SJCRH30 (cell line): ENCODE measurements at regions not wholly inside any gene's neighbourhood (a gene's known extent, or its start where the extent isn't known, plus 50 kb on each side); places are given as distances from the start of the nearest gene placed in this dataset.

Source experiments
- DNase-seq, 2 experiments: peaks; one replicate each; pipeline ENCODE4 v3.0.0-alpha.2; 2015 to 2020
- H3K27ac ChIP-seq: fragments of 250-450 bp; sonication (Bioruptor Pico); 2 replicates; pipeline ENCODE4 v1.5.1; 2020; ENCODE audit warnings: mild to moderate bottlenecking, moderate library complexity
- H3K27me3 ChIP-seq: fragments of 250-450 bp; sonication (Bioruptor Pico); 2 replicates; pipeline ENCODE4 v1.5.1; 2020; ENCODE audit warnings: mild to moderate bottlenecking, moderate library complexity
- H3K36me3 ChIP-seq: fragments of 250-450 bp; sonication (Bioruptor Pico); 2 replicates; pipeline ENCODE4 v1.5.1; 2020; ENCODE audit warnings: mild to moderate bottlenecking, moderate library complexity
- H3K4me1 ChIP-seq: fragments of 250-450 bp; sonication (Bioruptor Pico); 2 replicates; pipeline ENCODE4 v1.5.1; 2020; ENCODE audit warnings: mild to moderate bottlenecking, moderate library complexity
- H3K4me3 ChIP-seq: fragments of 250-450 bp; sonication (Bioruptor Pico); 2 replicates; pipeline ENCODE4 v1.5.1; 2020; ENCODE audit warnings: mild to moderate bottlenecking, moderate library complexity
- H3K9me3 ChIP-seq: fragments of 250-450 bp; sonication (Bioruptor Pico); replicated peaks from 2 replicates; pipeline ENCODE4 v1.5.1; 2020; ENCODE audit warnings: mild to moderate bottlenecking, moderate library complexity

GRCh38 chr5:67272453-67273130, 76.0 kb upstream of the CD180 start:
- Histone ChIP-seq H3K27ac (no peak overlapping the region), H3K36me3 (no peaks in the 10 kb centered on the region), H3K27me3 (no peaks in the 10 kb centered on the region), H3K4me1 (peaks cover 4% of the 10 kb centered on the region), H3K4me3 (no peak overlapping the region), H3K9me3 (no peaks in the 10 kb centered on the region)
- DNase-seq, result no peak

GRCh38 chr5:67268231-67269021, 71.8 kb upstream of the CD180 start:
- DNase-seq, result peak in 1 of 2 experiments; percentile 31
- H3K36me3 ChIP-seq, result no peaks in the 10 kb centered on the region
- H3K9me3 ChIP-seq, result no peaks in the 10 kb centered on the region
- no peak overlapping the region for H3K4me3 ChIP-seq
- H3K4me1 ChIP-seq, result peaks cover 4% of the 10 kb centered on the region
- no peak overlapping the region for H3K27ac ChIP-seq
- H3K27me3 ChIP-seq, result no peaks in the 10 kb centered on the region; the same call in 1 of the 2 replicates

GRCh38 chr5:67267512-67268216, 71.1 kb upstream of the CD180 start:
- no peak overlapping the region for H3K4me3 ChIP-seq
- no peaks in the 10 kb centered on the region for H3K9me3 ChIP-seq
- H3K27ac ChIP-seq, result no peak overlapping the region
- no peaks in the 10 kb centered on the region; the same call in 1 of the 2 replicates for H3K27me3 ChIP-seq
- DNase-seq, result peak; percentile 12 to 47
- H3K36me3 ChIP-seq, result no peaks in the 10 kb centered on the region
- peaks cover 4% of the 10 kb centered on the region for H3K4me1 ChIP-seq

GRCh38 chr5:67266654-67267350, 70.2 kb upstream of the CD180 start:
- no peaks in the 10 kb centered on the region for H3K36me3 ChIP-seq
- H3K27ac ChIP-seq, result no peak overlapping the region
- peaks cover 4% of the 10 kb centered on the region for H3K4me1 ChIP-seq
- no peak for DNase-seq
- no peaks in the 10 kb centered on the region; the same call in 1 of the 2 replicates for H3K27me3 ChIP-seq
- no peaks in the 10 kb centered on the region for H3K9me3 ChIP-seq
- H3K4me3 ChIP-seq, result no peak overlapping the region

- H3K27me3 ChIP-seq, result no peaks in the 10 kb centered on the region; the same call in 1 of the 2 replicates
- no peak overlapping the region for H3K4me3 ChIP-seq
- no peaks in the 10 kb centered on the region for H3K9me3 ChIP-seq
- no peaks in the 10 kb centered on the region for H3K36me3 ChIP-seq
- H3K4me1 ChIP-seq, result peaks cover 4% of the 10 kb centered on the region
- no peak overlapping the region for H3K27ac ChIP-seq
- DNase-seq, result no peak
Measured at GRCh38 chr5:67265951-67266350, 69.4 kb upstream of the CD180 start.

GRCh38 chr5:67263656-67264408, 67.2 kb upstream of the CD180 start:
- Histone ChIP-seq H3K4me3 (no peak overlapping the region), H3K4me1 (peaks cover 4% of the 10 kb centered on the region), H3K27me3 (no peaks in the 10 kb centered on the region; the same call in 1 of the 2 replicates), H3K27ac (no peak overlapping the region), H3K9me3 (no peaks in the 10 kb centered on the region), H3K36me3 (no peaks in the 10 kb centered on the region)
- DNase-seq, result no peak

- no peak for DNase-seq
- Histone ChIP-seq H3K4me1 (peaks cover 4% of the 10 kb centered on the region), H3K4me3 (no peak overlapping the region), H3K36me3 (no peaks in the 10 kb centered on the region), H3K27me3 (no peaks in the 10 kb centered on the region; the same call in 1 of the 2 replicates), H3K27ac (no peak overlapping the region), H3K9me3 (no peaks in the 10 kb centered on the region)
Measured at GRCh38 chr5:67262956-67263355, 66.4 kb upstream of the CD180 start.

GRCh38 chr5:67262206-67262605, 65.6 kb upstream of the CD180 start:
- Histone ChIP-seq H3K4me1 (no peaks in the 10 kb centered on the region), H3K36me3 (no peaks in the 10 kb centered on the region), H3K4me3 (no peak overlapping the region), H3K27ac (no peak overlapping the region), H3K27me3 (no peaks in the 10 kb centered on the region; the same call in 1 of the 2 replicates), H3K9me3 (no peaks in the 10 kb centered on the region)
- DNase-seq, result no peak

- no peak for DNase-seq
- Histone ChIP-seq H3K36me3 (no peaks in the 10 kb centered on the region), H3K9me3 (no peaks in the 10 kb centered on the region), H3K4me3 (no peak overlapping the region), H3K4me1 (no peaks in the 10 kb centered on the region), H3K27me3 (no peaks in the 10 kb centered on the region), H3K27ac (no peak overlapping the region)
Measured at GRCh38 chr5:67259548-67260215, 63.1 kb upstream of the CD180 start.

GRCh38 chr5:67257500-67257899, 60.9 kb upstream of the CD180 start:
- no peaks in the 10 kb centered on the region for H3K27me3 ChIP-seq
- H3K4me3 ChIP-seq, result no peak overlapping the region
- H3K27ac ChIP-seq, result no peak overlapping the region
- DNase-seq, result no peak
- no peaks in the 10 kb centered on the region for H3K9me3 ChIP-seq
- H3K36me3 ChIP-seq, result no peaks in the 10 kb centered on the region
- no peaks in the 10 kb centered on the region for H3K4me1 ChIP-seq

GRCh38 chr5:67257077-67257476, 60.5 kb upstream of the CD180 start:
- Histone ChIP-seq H3K9me3 (no peaks in the 10 kb centered on the region), H3K4me1 (no peaks in the 10 kb centered on the region), H3K4me3 (no peak overlapping the region), H3K36me3 (no peaks in the 10 kb centered on the region), H3K27ac (no peak overlapping the region), H3K27me3 (no peaks in the 10 kb centered on the region)
- no peak for DNase-seq

- Histone ChIP-seq H3K27ac (no peak overlapping the region), H3K4me1 (no peaks in the 10 kb centered on the region), H3K36me3 (no peaks in the 10 kb centered on the region), H3K9me3 (no peaks in the 10 kb centered on the region), H3K27me3 (no peaks in the 10 kb centered on the region), H3K4me3 (no peak overlapping the region)
- no peak for DNase-seq
Measured at GRCh38 chr5:67255881-67256280, 59.3 kb upstream of the CD180 start.

GRCh38 chr5:67253911-67254310, 57.3 kb upstream of the CD180 start:
- H3K4me3 ChIP-seq, result no peak overlapping the region
- H3K27me3 ChIP-seq, result no peaks in the 10 kb centered on the region
- DNase-seq, result no peak
- no peak overlapping the region for H3K27ac ChIP-seq
- peaks cover 9% of the 10 kb centered on the region for H3K4me1 ChIP-seq
- H3K36me3 ChIP-seq, result no peaks in the 10 kb centered on the region
- no peaks in the 10 kb centered on the region for H3K9me3 ChIP-seq

- Histone ChIP-seq H3K27me3 (no peaks in the 10 kb centered on the region), H3K4me1 (peaks cover 15% of the 10 kb centered on the region), H3K9me3 (no peaks in the 10 kb centered on the region), H3K4me3 (no peak overlapping the region), H3K36me3 (no peaks in the 10 kb centered on the region), H3K27ac (peak overlapping the region; percentile 16; the same call in 1 of the 2 replicates)
- peak; percentile 69 to 92 for DNase-seq
Measured at GRCh38 chr5:67249590-67249895, 52.9 kb upstream of the CD180 start.
